ENCODE measurements at regions not wholly inside any gene's neighbourhood (a gene's known extent, or its start where the extent isn't known, plus 50 kb on each side); places are given as distances from the start of the nearest gene placed in this dataset.

DNA sequence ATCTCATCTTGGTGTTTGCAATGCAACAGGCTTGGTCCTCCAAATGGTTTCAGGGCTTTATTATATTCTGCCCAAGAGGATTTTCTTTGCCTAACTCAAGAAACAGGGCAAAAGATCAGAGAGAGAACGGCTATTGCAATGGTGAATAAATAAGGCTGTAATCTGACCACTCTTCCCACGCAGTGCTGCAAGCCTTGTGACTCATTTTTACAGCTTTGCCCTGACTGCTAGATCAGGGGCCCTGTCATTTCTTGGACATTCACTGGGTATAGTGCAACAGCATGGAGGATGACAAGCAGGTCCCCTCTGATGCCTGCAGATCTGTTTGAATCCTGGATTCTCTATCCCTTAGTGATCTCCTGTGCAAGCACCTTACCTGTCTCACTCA, 459.1 kb downstream of the EBF1 start:
- ATAC-seq = no peak
- SMC1A ChIA-PET (ENCODE audit: uncharacterized antibody, unreplicated experiment) = interaction anchor here (1.8 kb wide), 1 partner anchor 11 kb away, joined by 4 read pairs; no protein-coding TSS in a partner anchor

More for the DNA sequence above, 459.1 kb downstream of the EBF1 start:
- Histone ChIP-seq H3K27ac (ENCODE audit: control insufficient read depth, insufficient read depth) (no peak overlapping the region), H3K9ac (ENCODE audit: control insufficient read depth, insufficient read depth, low read length) (no peak overlapping the region), H3K79me2 (ENCODE audit: control insufficient read depth, insufficient read depth, low read length) (no peaks in the 10 kb centered on the region), H3K4me3 (no peak overlapping the region), H3K4me1 (ENCODE audit: control insufficient read depth, insufficient read depth, low read length) (no peaks in the 10 kb centered on the region), H3K9me3 (replicated peaks; ENCODE audit: control insufficient read depth, insufficient read depth, low read length) (no peaks in the 10 kb centered on the region), H2AFZ (ENCODE audit: control insufficient read depth, low read depth, low read length) (no peak overlapping the region), H3K4me2 (ENCODE audit: control insufficient read depth, insufficient read depth) (no peak overlapping the region), H3K27me3 (replicated peaks in 1 of 2; ENCODE audit: control insufficient read depth in 2 of 2, insufficient read depth in 2 of 2, low read length in 1 of 2) (no peaks in the 10 kb centered on the region), H3K36me3 (ENCODE audit: control insufficient read depth in 2 of 2, insufficient read depth in 2 of 2, low read length in 1 of 2) (no peaks in the 10 kb centered on the region), H4K20me1 (ENCODE audit: control insufficient read depth, insufficient read depth) (no peaks in the 10 kb centered on the region)
- BruUV-seq (replicated peaks) = no TSS peak
- intact Hi-C loops (cut with micrococcal nuclease; ENCODE audit: unreplicated experiment) = no loop called here
- WGBS (ENCODE audit: insufficient coverage, insufficient replicate concordance, low lambda C conversion rate, missing lambda C conversion rate) = 13% methylated on average over 2 of the region's 2 CpGs
- RAD21 ChIA-PET (ENCODE audit: unreplicated experiment) = no interaction called here
- in situ Hi-C loops (cut with MboI) = no loop called here
- POLR2A ChIA-PET = no interaction called here
- TF ChIP-seq CHD1 (IDR thresholded peaks at IDR 0.05; ENCODE audit: low read depth, low read length) = no peak
- TF ChIP-seq RFX5 (IDR thresholded peaks at IDR 0.05; ENCODE audit: low read depth, low read length) = no peak
- no peak for TF ChIP-seq EP300 (IDR thresholded peaks at IDR 0.05; ENCODE audit: borderline replicate concordance in 1 of 2, control insufficient read depth in 1 of 2, low read depth in 2 of 2, low read length in 2 of 2)
- no peak for TF ChIP-seq DPF2 (IDR thresholded peaks at IDR 0.05)
- TF ChIP-seq, protein P1, sequence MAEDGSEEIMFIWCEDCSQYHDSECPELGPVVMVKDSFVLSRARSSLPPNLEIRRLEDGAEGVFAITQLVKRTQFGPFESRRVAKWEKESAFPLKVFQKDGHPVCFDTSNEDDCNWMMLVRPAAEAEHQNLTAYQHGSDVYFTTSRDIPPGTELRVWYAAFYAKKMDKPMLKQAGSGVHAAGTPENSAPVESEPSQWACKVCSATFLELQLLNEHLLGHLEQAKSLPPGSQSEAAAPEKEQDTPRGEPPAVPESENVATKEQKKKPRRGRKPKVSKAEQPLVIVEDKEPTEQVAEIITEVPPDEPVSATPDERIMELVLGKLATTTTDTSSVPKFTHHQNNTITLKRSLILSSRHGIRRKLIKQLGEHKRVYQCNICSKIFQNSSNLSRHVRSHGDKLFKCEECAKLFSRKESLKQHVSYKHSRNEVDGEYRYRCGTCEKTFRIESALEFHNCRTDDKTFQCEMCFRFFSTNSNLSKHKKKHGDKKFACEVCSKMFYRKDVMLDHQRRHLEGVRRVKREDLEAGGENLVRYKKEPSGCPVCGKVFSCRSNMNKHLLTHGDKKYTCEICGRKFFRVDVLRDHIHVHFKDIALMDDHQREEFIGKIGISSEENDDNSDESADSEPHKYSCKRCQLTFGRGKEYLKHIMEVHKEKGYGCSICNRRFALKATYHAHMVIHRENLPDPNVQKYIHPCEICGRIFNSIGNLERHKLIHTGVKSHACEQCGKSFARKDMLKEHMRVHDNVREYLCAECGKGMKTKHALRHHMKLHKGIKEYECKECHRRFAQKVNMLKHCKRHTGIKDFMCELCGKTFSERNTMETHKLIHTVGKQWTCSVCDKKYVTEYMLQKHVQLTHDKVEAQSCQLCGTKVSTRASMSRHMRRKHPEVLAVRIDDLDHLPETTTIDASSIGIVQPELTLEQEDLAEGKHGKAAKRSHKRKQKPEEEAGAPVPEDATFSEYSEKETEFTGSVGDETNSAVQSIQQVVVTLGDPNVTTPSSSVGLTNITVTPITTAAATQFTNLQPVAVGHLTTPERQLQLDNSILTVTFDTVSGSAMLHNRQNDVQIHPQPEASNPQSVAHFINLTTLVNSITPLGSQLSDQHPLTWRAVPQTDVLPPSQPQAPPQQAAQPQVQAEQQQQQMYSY (CRISPR knock-in tag; IDR thresholded peaks at IDR 0.05) = no peak
- no peak for TF ChIP-seq CBFB (IDR thresholded peaks at IDR 0.05; ENCODE audit: low read depth)
- TF ChIP-seq, protein P2, sequence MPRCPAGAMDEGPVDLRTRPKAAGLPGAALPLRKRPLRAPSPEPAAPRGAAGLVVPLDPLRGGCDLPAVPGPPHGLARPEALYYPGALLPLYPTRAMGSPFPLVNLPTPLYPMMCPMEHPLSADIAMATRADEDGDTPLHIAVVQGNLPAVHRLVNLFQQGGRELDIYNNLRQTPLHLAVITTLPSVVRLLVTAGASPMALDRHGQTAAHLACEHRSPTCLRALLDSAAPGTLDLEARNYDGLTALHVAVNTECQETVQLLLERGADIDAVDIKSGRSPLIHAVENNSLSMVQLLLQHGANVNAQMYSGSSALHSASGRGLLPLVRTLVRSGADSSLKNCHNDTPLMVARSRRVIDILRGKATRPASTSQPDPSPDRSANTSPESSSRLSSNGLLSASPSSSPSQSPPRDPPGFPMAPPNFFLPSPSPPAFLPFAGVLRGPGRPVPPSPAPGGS (IDR thresholded peaks at IDR 0.05; ENCODE audit: borderline replicate concordance, insufficient read depth, low read depth, low read length, poor library complexity, severe bottlenecking) = no peak
- TF ChIP-seq KLF5 (IDR thresholded peaks at IDR 0.05; ENCODE audit: partially characterized antibody) = no peak
- TF ChIP-seq, protein P3, sequence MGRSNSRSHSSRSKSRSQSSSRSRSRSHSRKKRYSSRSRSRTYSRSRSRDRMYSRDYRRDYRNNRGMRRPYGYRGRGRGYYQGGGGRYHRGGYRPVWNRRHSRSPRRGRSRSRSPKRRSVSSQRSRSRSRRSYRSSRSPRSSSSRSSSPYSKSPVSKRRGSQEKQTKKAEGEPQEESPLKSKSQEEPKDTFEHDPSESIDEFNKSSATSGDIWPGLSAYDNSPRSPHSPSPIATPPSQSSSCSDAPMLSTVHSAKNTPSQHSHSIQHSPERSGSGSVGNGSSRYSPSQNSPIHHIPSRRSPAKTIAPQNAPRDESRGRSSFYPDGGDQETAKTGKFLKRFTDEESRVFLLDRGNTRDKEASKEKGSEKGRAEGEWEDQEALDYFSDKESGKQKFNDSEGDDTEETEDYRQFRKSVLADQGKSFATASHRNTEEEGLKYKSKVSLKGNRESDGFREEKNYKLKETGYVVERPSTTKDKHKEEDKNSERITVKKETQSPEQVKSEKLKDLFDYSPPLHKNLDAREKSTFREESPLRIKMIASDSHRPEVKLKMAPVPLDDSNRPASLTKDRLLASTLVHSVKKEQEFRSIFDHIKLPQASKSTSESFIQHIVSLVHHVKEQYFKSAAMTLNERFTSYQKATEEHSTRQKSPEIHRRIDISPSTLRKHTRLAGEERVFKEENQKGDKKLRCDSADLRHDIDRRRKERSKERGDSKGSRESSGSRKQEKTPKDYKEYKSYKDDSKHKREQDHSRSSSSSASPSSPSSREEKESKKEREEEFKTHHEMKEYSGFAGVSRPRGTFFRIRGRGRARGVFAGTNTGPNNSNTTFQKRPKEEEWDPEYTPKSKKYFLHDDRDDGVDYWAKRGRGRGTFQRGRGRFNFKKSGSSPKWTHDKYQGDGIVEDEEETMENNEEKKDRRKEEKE (IDR thresholded peaks at IDR 0.05) = no peak
- CTCF ChIA-PET = interaction anchor here (1.5 kb wide), 1 partner anchor 36 kb away, joined by 4 read pairs; no protein-coding TSS in a partner anchor
- FAIRE-seq (no peak), DNase-seq (ENCODE audit: low read depth, low spot score) (no peak)
